GM12878 (cell line): ENCODE measurements at regions not wholly inside any gene's neighbourhood (a gene's known extent, or its start where the extent isn't known, plus 50 kb on each side); places are given as distances from the start of the nearest gene placed in this dataset.
A peak's percentile ranks its signal among the peaks of the same experiment; 100 is the strongest.

Source experiments
- ATAC-seq: fragments of 200-7000 bp; cut with Tn5 transposase; 3 replicates; pipeline ENCODE4 v1.9.1; 2020; ENCODE audit warnings: mild to moderate bottlenecking, moderate library complexity
- BruUV-seq: library from RNA; stranded (reverse); fragments of 400-500 nt; replicated peaks from 2 replicates; lab custom pipeline; 2021; lab: Mats Ljungman, UMichigan
- CTCF ChIA-PET: fragments of 300-600 bp; sonication (Branson Sonifier 250); formaldehyde crosslinking; extraction: SDS; loops from one replicate; lab custom pipeline; 2021; ENCODE audit warnings: inconsistent platforms; lab: Yijun Ruan, JAX
- POLR2A ChIA-PET: fragments of 350-600 bp; formaldehyde crosslinking; extraction: SDS; loops from one replicate; lab custom pipeline; 2021; ENCODE audit warnings: inconsistent platforms; lab: Charles Lee
- RAD21 ChIA-PET: fragments of 300-600 bp; sonication (Branson Sonifier 250); formaldehyde crosslinking; loops from one replicate; lab custom pipeline; 2023; ENCODE audit warnings: antibody characterized with exemption; ENCODE audit not compliant: unreplicated experiment; lab: Charles Lee
- SMC1A ChIA-PET: fragments of 300-600 bp; sonication (Branson Sonifier 250); formaldehyde crosslinking; loops from one replicate; lab custom pipeline; 2023; ENCODE audit not compliant: unreplicated experiment, uncharacterized antibody; lab: Charles Lee
- DNase-seq: peaks from one replicate; pipeline ENCODE4 v3.0.0-alpha.2; 2011; ENCODE audit warnings: low read depth, low spot score
- FAIRE-seq: peaks from 3 replicates; lab custom pipeline; 2011; peaks lifted over from hg19 to GRCh38; lab: Jason Lieb, UNC
- H2AFZ ChIP-seq: 2 replicates; pipeline ENCODE4 v1.6.0; 2011; ENCODE audit warnings: low read depth, low read length, control low read depth; ENCODE audit not compliant: control insufficient read depth
- H3K27ac ChIP-seq: 2 replicates; pipeline ENCODE4 v1.5.1; 2011; ENCODE audit warnings: control low read depth; ENCODE audit not compliant: control insufficient read depth, insufficient read depth
- H3K27me3 ChIP-seq, 2 experiments: replicated peaks in 1 of 2; 2 replicates each; pipeline versions ENCODE4 v1.6.0 to v1.6.1; 2011; ENCODE audit warnings: low read length in 1 of 2; ENCODE audit not compliant: control insufficient read depth in 2 of 2, insufficient read depth in 2 of 2
- H3K36me3 ChIP-seq, 2 experiments: 2 replicates each; pipeline ENCODE4 v1.5.1; 2011; ENCODE audit warnings: low read length in 1 of 2; ENCODE audit not compliant: control insufficient read depth in 2 of 2, insufficient read depth in 2 of 2
- H3K4me1 ChIP-seq: 2 replicates; pipeline ENCODE4 v1.6.1; 2011; ENCODE audit warnings: mild to moderate bottlenecking, low read length, moderate library complexity, mixed read lengths; ENCODE audit not compliant: control insufficient read depth, insufficient read depth
- H3K4me2 ChIP-seq: 2 replicates; pipeline ENCODE4 v1.6.0; 2011; ENCODE audit warnings: control low read depth; ENCODE audit not compliant: control insufficient read depth, insufficient read depth
- H3K4me3 ChIP-seq: fragments of 200-600 bp; sonication (generic); 2 replicates; pipeline ENCODE4 v1.5.1; 2016
- H3K79me2 ChIP-seq: 2 replicates; pipeline ENCODE4 v1.6.0; 2011; ENCODE audit warnings: low read length; ENCODE audit not compliant: control insufficient read depth, insufficient read depth
- H3K9ac ChIP-seq: 2 replicates; pipeline ENCODE4 v1.8.0; 2011; ENCODE audit warnings: low read length, control low read depth, mixed read lengths; ENCODE audit not compliant: control insufficient read depth, insufficient read depth
- H3K9me3 ChIP-seq: replicated peaks from 3 replicates; pipeline ENCODE4 v1.5.1; 2011; ENCODE audit warnings: mild to moderate bottlenecking, low read length; ENCODE audit not compliant: control insufficient read depth, insufficient read depth
- H4K20me1 ChIP-seq: 2 replicates; pipeline ENCODE4 v1.6.0; 2011; ENCODE audit not compliant: control insufficient read depth, insufficient read depth
- DPF2 ChIP-seq: fragments of 450-650 bp; IDR thresholded peaks from 2 replicates; pipeline ENCODE4 v1.6.1; 2017; ENCODE audit warnings: mild to moderate bottlenecking
- EZH2 ChIP-seq: IDR thresholded peaks from 2 replicates; pipeline ENCODE4 v1.6.1; 2012; ENCODE audit warnings: low read depth, mild to moderate bottlenecking, control low read depth, inconsistent platforms, low read length, borderline replicate concordance; ENCODE audit not compliant: control insufficient read depth
- HDAC2 ChIP-seq: fragments of 200-600 bp; sonication (generic); IDR thresholded peaks from 2 replicates; pipeline ENCODE4 v1.6.1; 2017
- MEF2A ChIP-seq: IDR thresholded peaks from 2 replicates; pipeline ENCODE4 v1.6.1; 2011; ENCODE audit warnings: low read depth, mild to moderate bottlenecking, low read length, moderate library complexity; ENCODE audit not compliant: insufficient read depth
- NFYA ChIP-seq: IDR thresholded peaks from 2 replicates; pipeline ENCODE4 v1.6.1; 2011; ENCODE audit warnings: low read depth, mild to moderate bottlenecking, low read length, improper control_type of control experiment, borderline replicate concordance
- NFYB ChIP-seq: IDR thresholded peaks from 2 replicates; pipeline ENCODE4 v1.6.1; 2011; ENCODE audit warnings: low read depth, mild to moderate bottlenecking, low read length, improper control_type of control experiment, moderate library complexity; ENCODE audit not compliant: insufficient read depth
- NKRF ChIP-seq: fragments of 450-650 bp; conservative IDR thresholded peaks from 2 replicates; pipeline ENCODE4 v1.6.1; 2017; ENCODE audit warnings: mild to moderate bottlenecking, moderate library complexity
- NR2C1 ChIP-seq: fragments of 450-650 bp; IDR thresholded peaks from 2 replicates; pipeline ENCODE4 v1.6.1; 2017; ENCODE audit warnings: antibody characterized with exemption, mild to moderate bottlenecking, moderate library complexity
- NR2F1 ChIP-seq: fragments of 450-650 bp; conservative IDR thresholded peaks from 2 replicates; pipeline ENCODE4 v1.6.1; 2017; ENCODE audit warnings: mild to moderate bottlenecking
- PAX5 ChIP-seq: IDR thresholded peaks from 2 replicates; pipeline ENCODE4 v1.6.1; 2011; ENCODE audit warnings: low read depth, low read length, borderline replicate concordance
- RB1 ChIP-seq: fragments of 450-650 bp; formaldehyde crosslinking; IDR thresholded peaks from 2 replicates; pipeline ENCODE4 v1.6.1; 2017; ENCODE audit warnings: mild to moderate bottlenecking, borderline replicate concordance
- RELB ChIP-seq: fragments of 450-650 bp; IDR thresholded peaks from 2 replicates; pipeline ENCODE4 v1.6.1; 2017; ENCODE audit warnings: low read depth, mild to moderate bottlenecking, moderate library complexity
- RFX5 ChIP-seq: IDR thresholded peaks from 2 replicates; pipeline ENCODE4 v1.6.1; 2011; ENCODE audit warnings: low read depth, low read length, improper control_type of control experiment
- STAT1 ChIP-seq: fragments of 450-650 bp; conservative IDR thresholded peaks from 2 replicates; pipeline ENCODE4 v1.6.1; 2014; ENCODE audit warnings: antibody characterized with exemption, mild to moderate bottlenecking
- SUPT20H ChIP-seq: IDR thresholded peaks from 2 replicates; pipeline ENCODE4 v1.6.1; 2011; ENCODE audit warnings: low read depth, mild to moderate bottlenecking, low read length, moderate library complexity, borderline replicate concordance; ENCODE audit not compliant: control insufficient read depth
- WGBS: methylation state at CpG from one replicate; pipeline ENCODE4 v1.1.6; 2016; ENCODE audit warnings: low lambda C conversion rate; ENCODE audit not compliant: insufficient replicate concordance, insufficient coverage; ENCODE audit errors: missing lambda C conversion rate; 5-methylcytosine and 5-hydroxymethylcytosine counted together
- in situ Hi-C: fragments of 300-500 bp; cut with MboI; formaldehyde crosslinking; loops from 9 replicates; pipeline ENCODE4 v1.14.3; 2018; ENCODE audit warnings: mixed read lengths
- intact Hi-C: fragments of 100-400 bp; cut with micrococcal nuclease; formaldehyde crosslinking; loops from one replicate; pipeline ENCODE4 v1.14.2; 2022; ENCODE audit not compliant: unreplicated experiment

GRCh38 chr4:123589301-123589700 lies 192.7 kb downstream of the SPRY1 start:
- CTCF ChIA-PET: interaction anchor here (0.8 to 3.7 kb wide), 6 partner anchors 22 to 150 kb away, joined by 3 to 19 read pairs (median 5); no protein-coding TSS in a partner anchor
- H3K36me3 ChIP-seq: no peaks in the 10 kb centered on the region
- no peak overlapping the region for H3K9ac ChIP-seq
- no peaks in the 10 kb centered on the region for H3K9me3 ChIP-seq
- H2AFZ ChIP-seq: no peak overlapping the region; the same call in 1 of the 2 replicates
- H3K27me3 ChIP-seq: no peaks in the 10 kb centered on the region
- H3K79me2 ChIP-seq: no peaks in the 10 kb centered on the region
- TSS peak; percentile 97 for BruUV-seq
- H3K4me3 ChIP-seq: no peak overlapping the region; the same call in 1 of the 2 replicates
- H3K4me1 ChIP-seq: peaks cover 9% of the 10 kb centered on the region
- ATAC-seq: no peak; the same call in 2 of the 3 replicates
- SMC1A ChIA-PET: interaction anchor here (0.7 to 4.9 kb wide), 13 partner anchors 10 to 506 kb away, joined by 3 to 44 read pairs (median 3); partner anchors contain the start of gene SPRY1
- 91% methylated on average over 3 of the region's 3 CpGs for WGBS
- H4K20me1 ChIP-seq: no peaks in the 10 kb centered on the region
- intact Hi-C loops (loop anchor here (2.0 to 5.0 kb wide), 4 partner anchors 18 to 147 kb away; no protein-coding TSS in a partner anchor), in situ Hi-C loops (no loop called here)
- POLR2A ChIA-PET: interaction anchor here (1.0 kb wide), 1 partner anchor 20 kb away, joined by 3 read pairs; no protein-coding TSS in a partner anchor
- TF ChIP-seq SUPT20H (no peak), NFYB (peak; percentile 50)
- no peak for FAIRE-seq
- DNase-seq: no peak
- peak overlapping the region; percentile 57; the same call in 1 of the 2 replicates for H3K4me2 ChIP-seq
- RAD21 ChIA-PET: interaction anchor here (1.0 to 3.9 kb wide), 11 partner anchors 11 to 192 kb away, joined by 3 to 31 read pairs (median 6); partner anchors contain the start of gene SPRY1
- no peak overlapping the region for H3K27ac ChIP-seq

GRCh38 chr4:123591875-123592274 lies 195.3 kb downstream of the SPRY1 start:
- 94% methylated on average over 2 of the region's 2 CpGs for WGBS
- Histone ChIP-seq H4K20me1 (no peaks in the 10 kb centered on the region), H3K4me3 (no peak overlapping the region), H3K79me2 (no peaks in the 10 kb centered on the region), H3K9me3 (no peaks in the 10 kb centered on the region), H3K4me2 (no peak overlapping the region), H3K4me1 (peaks cover 9% of the 10 kb centered on the region), H2AFZ (no peak overlapping the region), H3K27me3 (no peaks in the 10 kb centered on the region), H3K36me3 (no peaks in the 10 kb centered on the region), H3K27ac (no peak overlapping the region), H3K9ac (no peak overlapping the region)
- ATAC-seq (no peak), FAIRE-seq (no peak), DNase-seq (no peak)
- in situ Hi-C loops (no loop called here), intact Hi-C loops (no loop called here)
- ChIA-PET SMC1A (interaction anchor here (1.0 kb wide), 1 partner anchor 8 kb away, joined by 3 read pairs; no protein-coding TSS in a partner anchor), CTCF (interaction anchor here (0.5 to 0.9 kb wide), 3 partner anchors 9 to 184 kb away, joined by 3 read pairs; no protein-coding TSS in a partner anchor), RAD21 (no interaction called here), POLR2A (no interaction called here)
- BruUV-seq: no TSS peak
- no peak for TF ChIP-seq NKRF
- no peak for TF ChIP-seq PAX5
- no peak for TF ChIP-seq RB1
- TF ChIP-seq NR2C1: no peak
- TF ChIP-seq EZH2: no peak
- no peak for TF ChIP-seq HDAC2
- TF ChIP-seq NFYA: no peak
- TF ChIP-seq STAT1: no peak
- TF ChIP-seq RFX5: no peak
- no peak for TF ChIP-seq RELB
- no peak for TF ChIP-seq NR2F1
- no peak for TF ChIP-seq MEF2A
- TF ChIP-seq DPF2: no peak
